HepG2 (cell line): ENCODE measurements at regions not wholly inside any gene's neighbourhood (a gene's known extent, or its start where the extent isn't known, plus 50 kb on each side); places are given as distances from the start of the nearest gene placed in this dataset.

Experiments
- ATAC-seq: fragments of 200-7000 bp; cut with Tn5 transposase; 3 replicates; pipeline ENCODE4 v1.9.1; 2020; ENCODE audit warnings: mild to moderate bottlenecking, moderate library complexity
- BruUV-seq: library from RNA; stranded (reverse); fragments of 400-500 nt; replicated peaks from 2 replicates; lab custom pipeline; 2021; lab: Mats Ljungman, UMichigan
- CTCF ChIA-PET: fragments of 300-600 bp; formaldehyde crosslinking; extraction: SDS; loops from one replicate; lab custom pipeline; 2021; ENCODE audit warnings: low total read pairs, inconsistent platforms, low intra/inter-chr PET ratio; lab: Yijun Ruan, JAX
- POLR2A ChIA-PET: fragments of 350-600 bp; sonication (Branson Sonifier 250); formaldehyde crosslinking; loops from one replicate; lab custom pipeline; 2020; ENCODE audit warnings: antibody characterized with exemption, inconsistent platforms; lab: Yijun Ruan, JAX
- DNase-seq: peaks from one replicate; pipeline ENCODE4 v3.0.0-alpha.2; 2015; ENCODE audit warnings: low spot score
- FAIRE-seq: peaks from 3 replicates; lab custom pipeline; 2011; peaks lifted over from hg19 to GRCh38; lab: Jason Lieb, UNC
- H2AFZ ChIP-seq: one replicate; pipeline ENCODE4 v1.6.1; 2011; ENCODE audit warnings: low read length, inconsistent platforms
- H3K27ac ChIP-seq: fragments of 300-600 bp; 3 replicates; pipeline ENCODE4 v1.8.0; 2011; ENCODE audit warnings: mixed run types, mild to moderate bottlenecking, mixed read lengths, low read length, inconsistent platforms; ENCODE audit not compliant: insufficient read depth; ENCODE audit errors: extremely low read length
- H3K27me3 ChIP-seq, 2 experiments: fragments of 200-600 bp in 1 of 2; 2 replicates in 1 of 2; 3 replicates in 1 of 2; pipeline versions ENCODE4 v1.6.0 to v1.8.0; 2011; ENCODE audit warnings: low read length in 2 of 2, mild to moderate bottlenecking in 2 of 2, moderate library complexity in 2 of 2, inconsistent platforms in 1 of 2; ENCODE audit not compliant: insufficient read depth in 2 of 2, control insufficient read depth in 1 of 2
- H3K36me3 ChIP-seq, 2 experiments: fragments of 200-600 bp in 1 of 2; replicated peaks in 1 of 2; 2 replicates in 1 of 2; 3 replicates in 1 of 2; pipeline versions ENCODE4 v1.5.1 to v1.8.0; 2011; ENCODE audit warnings: low read length in 2 of 2, inconsistent platforms in 1 of 2; ENCODE audit not compliant: insufficient read depth in 2 of 2, control insufficient read depth in 1 of 2
- H3K4me1 ChIP-seq: 2 replicates; pipeline ENCODE4 v1.5.1; 2012; ENCODE audit warnings: low read length, inconsistent platforms; ENCODE audit not compliant: insufficient read depth
- H3K4me2 ChIP-seq: 2 replicates; pipeline ENCODE4 v1.6.0; 2011; ENCODE audit warnings: low read depth, low read length, inconsistent platforms
- H3K4me3 ChIP-seq, 3 experiments: fragments of 200-600 bp in 1 of 3; sonication (generic), shearing (Covaris generic) in 1 of 3; replicated peaks in 1 of 3; 2 replicates each; pipeline ENCODE4 v1.5.1; 2011 to 2016; ENCODE audit warnings: low read length in 3 of 3, inconsistent platforms in 2 of 3, low read depth in 2 of 3, mild to moderate bottlenecking in 2 of 3, control low read depth in 1 of 3, mixed read lengths in 1 of 3; ENCODE audit not compliant: insufficient read depth in 1 of 3
- H3K79me2 ChIP-seq: one replicate; pipeline ENCODE4 v1.6.1; 2011; ENCODE audit warnings: low read length, inconsistent platforms; ENCODE audit not compliant: insufficient read depth
- H3K9ac ChIP-seq: 2 replicates; pipeline ENCODE4 v1.6.0; 2011; ENCODE audit warnings: mild to moderate bottlenecking, low read depth, low read length, inconsistent platforms; ENCODE audit not compliant: insufficient read depth
- H3K9me3 ChIP-seq: 2 replicates; pipeline ENCODE4 v1.5.1; 2012; ENCODE audit warnings: mild to moderate bottlenecking, low read length
- H4K20me1 ChIP-seq: 2 replicates; pipeline ENCODE4 v1.6.0; 2011; ENCODE audit warnings: inconsistent platforms, mild to moderate bottlenecking, low read length, moderate library complexity; ENCODE audit not compliant: insufficient read depth
- KIAA2018 ChIP-seq: sonication (generic); formaldehyde crosslinking; IDR thresholded peaks from 2 replicates; pipeline ENCODE4 v1.5.0; 2020; ENCODE audit warnings: mild to moderate bottlenecking, missing genetic modification reagents, borderline replicate concordance
- MATR3 ChIP-seq: sonication (generic); formaldehyde crosslinking; IDR thresholded peaks from 2 replicates; pipeline ENCODE4 v1.4.0; 2020; ENCODE audit warnings: missing genetic modification reagents
- RFXAP ChIP-seq: sonication (generic); formaldehyde crosslinking; IDR thresholded peaks from 2 replicates; pipeline ENCODE4 v1.4.0; 2020; ENCODE audit warnings: missing genetic modification reagents, borderline replicate concordance
- RXRA ChIP-seq: sonication (generic); formaldehyde crosslinking; IDR thresholded peaks from 2 replicates; pipeline ENCODE4 v1.5.1; 2020; ENCODE audit warnings: missing genetic modification reagents
- SP5 ChIP-seq: IDR thresholded peaks from 2 replicates; pipeline ENCODE4 v1.6.1; 2016; ENCODE audit warnings: low read depth, borderline replicate concordance
- SRSF9 ChIP-seq: fragments of 200-400 bp; formaldehyde crosslinking; IDR thresholded peaks from 2 replicates; pipeline ENCODE4 v1.6.1; 2018; ENCODE audit warnings: borderline replicate concordance, mild to moderate bottlenecking, low read depth, low read length; ENCODE audit not compliant: insufficient read depth, poor library complexity, severe bottlenecking
- ZGPAT ChIP-seq: IDR thresholded peaks from 2 replicates; pipeline ENCODE4 v1.6.1; 2016; ENCODE audit warnings: mild to moderate bottlenecking
- ZMYM2 ChIP-seq: sonication (generic); formaldehyde crosslinking; IDR thresholded peaks from 2 replicates; pipeline ENCODE4 v1.8.0; 2022; ENCODE audit warnings: mild to moderate bottlenecking, missing genetic modification reagents
- ZNF563 ChIP-seq: sonication (generic); formaldehyde crosslinking; IDR thresholded peaks from 2 replicates; pipeline ENCODE4 v1.8.0; 2022; ENCODE audit warnings: mild to moderate bottlenecking, moderate library complexity, missing genetic modification reagents
- ZZZ3 ChIP-seq: sonication (generic); formaldehyde crosslinking; IDR thresholded peaks from 2 replicates; pipeline ENCODE4 v1.4.0; 2020; ENCODE audit warnings: missing genetic modification reagents, mild to moderate bottlenecking, borderline replicate concordance
- WGBS: methylation state at CpG from one replicate; pipeline ENCODE4 v1.1.6; 2017; ENCODE audit warnings: low lambda C conversion rate; 5-methylcytosine and 5-hydroxymethylcytosine counted together
- in situ Hi-C: cut with HindIII; loops from 2 replicates; pipeline ENCODE4 v1.10.0; 2017; ENCODE audit warnings: low pct_unique_long_range_greater_than_20kb; ENCODE audit not compliant: extremely low pct_ligation_motif_present
- intact Hi-C: fragments of 100-400 bp; cut with micrococcal nuclease; formaldehyde crosslinking; loops from one replicate; pipeline ENCODE4 v1.10.0; 2022; ENCODE audit not compliant: unreplicated experiment

GRCh38 chr6:97885325-97885724, 602.3 kb upstream of the MMS22L start:
- FAIRE-seq (no peak), DNase-seq (no peak), ATAC-seq (no peak)
- in situ Hi-C loops (no loop called here), intact Hi-C loops (no loop called here)
- no TSS peak for BruUV-seq
- no peak overlapping the region for H3K9ac ChIP-seq
- WGBS = 42% methylated on average over 7 of the region's 7 CpGs
- POLR2A ChIA-PET = no interaction called here
- no peak overlapping the region for H3K4me3 ChIP-seq
- CTCF ChIA-PET = no interaction called here
- H3K36me3 ChIP-seq = no peaks in the 10 kb centered on the region
- no peak overlapping the region for H3K4me2 ChIP-seq
- no peaks in the 10 kb centered on the region for H4K20me1 ChIP-seq
- no peak for TF ChIP-seq ZNF563 (CRISPR knock-in tag)
- TF ChIP-seq SP5 (CRISPR knock-in tag) = no peak
- H3K27me3 ChIP-seq = no peaks in the 10 kb centered on the region
- no peaks in the 10 kb centered on the region for H3K4me1 ChIP-seq
- no peaks in the 10 kb centered on the region for H3K79me2 ChIP-seq
- no peak overlapping the region for H2AFZ ChIP-seq
- H3K9me3 ChIP-seq = no peaks in the 10 kb centered on the region
- H3K27ac ChIP-seq = no peak overlapping the region

- H3K27ac ChIP-seq = no peak overlapping the region
- no peak overlapping the region for H2AFZ ChIP-seq
- no peaks in the 10 kb centered on the region for H3K36me3 ChIP-seq
- in situ Hi-C loops (no loop called here), intact Hi-C loops (no loop called here)
- no peak overlapping the region for H3K4me2 ChIP-seq
- H4K20me1 ChIP-seq = no peaks in the 10 kb centered on the region
- no TSS peak for BruUV-seq
- 26% methylated on average over 4 of the region's 4 CpGs for WGBS
- no peak for ATAC-seq
- ChIA-PET CTCF (no interaction called here), POLR2A (no interaction called here)
- DNase-seq = no peak
- no peak overlapping the region for H3K4me3 ChIP-seq
- no peaks in the 10 kb centered on the region for H3K79me2 ChIP-seq
- H3K9me3 ChIP-seq = no peaks in the 10 kb centered on the region
- no peak overlapping the region for H3K9ac ChIP-seq
- H3K27me3 ChIP-seq = no peaks in the 10 kb centered on the region
- no peak for FAIRE-seq
- no peaks in the 10 kb centered on the region for H3K4me1 ChIP-seq
- TF ChIP-seq RXRA (CRISPR knock-in tag) (no peak), SRSF9 (no peak), KIAA2018 (no peak), MATR3 (CRISPR knock-in tag) (no peak), ZGPAT (CRISPR knock-in tag) (no peak), ZMYM2 (CRISPR knock-in tag) (no peak), RFXAP (CRISPR knock-in tag) (no peak), ZZZ3 (CRISPR knock-in tag) (no peak)
Measured at GRCh38 chr6:97885828-97886227, 602.8 kb upstream of the MMS22L start.
